ENCODE measurements at regions not wholly inside any gene's neighbourhood (a gene's known extent, or its start where the extent isn't known, plus 50 kb on each side); places are given as distances from the start of the nearest gene placed in this dataset.
A peak's percentile ranks its signal among the peaks of the same experiment; 100 is the strongest.

DNA sequence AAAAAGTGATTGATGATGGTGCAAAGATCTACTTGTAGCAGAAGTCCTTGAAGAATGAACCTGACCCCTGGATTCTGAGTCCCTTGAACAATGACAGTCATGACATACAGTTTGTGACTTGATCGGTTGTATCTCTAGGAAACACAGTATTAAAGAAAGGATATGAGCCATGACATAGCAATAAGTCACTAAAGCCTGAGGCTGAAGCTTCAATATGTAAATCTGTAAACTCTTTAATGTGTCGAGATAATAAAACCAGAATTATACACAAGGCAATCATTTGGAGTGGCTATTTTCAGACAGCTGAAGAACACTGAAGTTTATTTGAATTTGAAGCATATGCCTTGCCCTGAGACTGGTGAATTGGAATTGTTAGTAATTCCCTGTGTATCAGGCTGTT lies 911.5 kb upstream of the RAG2 start:
- peaks cover 28% of the 10 kb centered on the region for H3K36me3 Mint-ChIP-seq (ENCODE audit: insufficient read depth, unreplicated experiment)
- no peak overlapping the region for H3K27ac Mint-ChIP-seq (ENCODE audit: unreplicated experiment)
- no peak overlapping the region for H3K4me3 Mint-ChIP-seq (ENCODE audit: low read depth, unreplicated experiment)
- TF ChIP-seq, protein P1, sequence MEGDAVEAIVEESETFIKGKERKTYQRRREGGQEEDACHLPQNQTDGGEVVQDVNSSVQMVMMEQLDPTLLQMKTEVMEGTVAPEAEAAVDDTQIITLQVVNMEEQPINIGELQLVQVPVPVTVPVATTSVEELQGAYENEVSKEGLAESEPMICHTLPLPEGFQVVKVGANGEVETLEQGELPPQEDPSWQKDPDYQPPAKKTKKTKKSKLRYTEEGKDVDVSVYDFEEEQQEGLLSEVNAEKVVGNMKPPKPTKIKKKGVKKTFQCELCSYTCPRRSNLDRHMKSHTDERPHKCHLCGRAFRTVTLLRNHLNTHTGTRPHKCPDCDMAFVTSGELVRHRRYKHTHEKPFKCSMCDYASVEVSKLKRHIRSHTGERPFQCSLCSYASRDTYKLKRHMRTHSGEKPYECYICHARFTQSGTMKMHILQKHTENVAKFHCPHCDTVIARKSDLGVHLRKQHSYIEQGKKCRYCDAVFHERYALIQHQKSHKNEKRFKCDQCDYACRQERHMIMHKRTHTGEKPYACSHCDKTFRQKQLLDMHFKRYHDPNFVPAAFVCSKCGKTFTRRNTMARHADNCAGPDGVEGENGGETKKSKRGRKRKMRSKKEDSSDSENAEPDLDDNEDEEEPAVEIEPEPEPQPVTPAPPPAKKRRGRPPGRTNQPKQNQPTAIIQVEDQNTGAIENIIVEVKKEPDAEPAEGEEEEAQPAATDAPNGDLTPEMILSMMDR (IDR thresholded peaks at IDR 0.05; ENCODE audit: unreplicated experiment): no peak
- CTCF ChIA-PET: no interaction called here
- no peaks in the 10 kb centered on the region for H3K27me3 Mint-ChIP-seq (ENCODE audit: unreplicated experiment)
- intact Hi-C loops (cut with micrococcal nuclease; ENCODE audit: unreplicated experiment): loop anchor here (10.0 kb wide), 2 partner anchors 185 to 695 kb away; no protein-coding TSS in a partner anchor
- peaks cover 2% of the 10 kb centered on the region for H3K9me3 Mint-ChIP-seq (ENCODE audit: low read depth, unreplicated experiment)
- H3K4me1 Mint-ChIP-seq (ENCODE audit: low read depth, unreplicated experiment): peaks cover 47% of the 10 kb centered on the region
- no TSS peak for BruUV-seq (replicated peaks)
- DNase-seq: no peak

DNA sequence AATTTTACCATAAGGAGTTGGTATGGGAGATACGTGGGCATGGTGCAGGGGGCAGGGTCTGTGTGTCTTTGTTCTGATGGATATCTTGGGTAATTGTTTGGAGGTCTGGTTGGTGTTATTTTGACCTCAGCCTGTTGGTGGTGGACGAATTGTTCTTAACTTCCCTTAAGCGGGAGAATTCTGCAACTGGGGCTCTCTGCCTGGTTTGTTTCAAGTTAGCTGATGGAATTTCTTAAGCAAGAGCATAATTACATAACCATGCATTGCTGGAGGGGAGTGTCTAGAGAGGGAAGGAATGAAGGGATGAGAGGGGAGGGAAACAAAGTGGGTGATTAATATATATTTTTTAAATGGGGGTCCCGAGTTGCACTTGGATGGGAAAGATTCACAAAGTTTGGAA lies 908.5 kb upstream of the RAG2 start:
- CTCF ChIA-PET: no interaction called here
- no peaks in the 10 kb centered on the region for H3K27me3 Mint-ChIP-seq (ENCODE audit: unreplicated experiment)
- peak overlapping the region; percentile 3 for H3K4me3 Mint-ChIP-seq (ENCODE audit: low read depth, unreplicated experiment)
- peak overlapping the region; percentile 16 for H3K27ac Mint-ChIP-seq (ENCODE audit: unreplicated experiment)
- intact Hi-C loops (cut with micrococcal nuclease; ENCODE audit: unreplicated experiment): loop anchor here (10.0 kb wide), 2 partner anchors 182 to 692 kb away; no protein-coding TSS in a partner anchor
- TF ChIP-seq, protein P1 (IDR thresholded peaks at IDR 0.05; ENCODE audit: unreplicated experiment): no peak
- H3K36me3 Mint-ChIP-seq (ENCODE audit: insufficient read depth, unreplicated experiment): peaks cover 22% of the 10 kb centered on the region
- no TSS peak for BruUV-seq (replicated peaks)
- DNase-seq: no peak
- peaks cover 55% of the 10 kb centered on the region for H3K4me1 Mint-ChIP-seq (ENCODE audit: low read depth, unreplicated experiment)
- H3K9me3 Mint-ChIP-seq (ENCODE audit: low read depth, unreplicated experiment): no peaks in the 10 kb centered on the region

DNA sequence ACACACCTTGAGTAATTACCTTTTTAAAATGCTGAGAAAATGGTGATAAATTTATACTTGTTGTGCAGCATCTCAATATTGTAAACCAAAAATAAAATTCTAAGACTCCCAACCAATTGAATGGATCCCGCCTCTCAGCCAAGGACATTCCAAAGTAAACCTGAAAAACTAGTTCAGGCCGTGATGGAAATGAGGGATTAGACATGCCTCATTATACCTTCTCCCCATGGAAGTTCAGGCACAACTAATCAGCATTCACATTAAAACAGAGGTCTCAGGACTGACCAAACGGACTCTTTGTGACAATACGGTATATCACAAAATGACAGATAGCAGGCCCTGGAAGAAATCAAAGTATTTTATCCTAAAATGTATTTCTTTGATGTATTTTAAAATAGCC lies 907.4 kb upstream of the RAG2 start:
- H3K4me1 Mint-ChIP-seq (ENCODE audit: low read depth, unreplicated experiment): peaks cover 48% of the 10 kb centered on the region
- peaks cover 21% of the 10 kb centered on the region for H3K36me3 Mint-ChIP-seq (ENCODE audit: insufficient read depth, unreplicated experiment)
- peak overlapping the region; percentile 16 for H3K27ac Mint-ChIP-seq (ENCODE audit: unreplicated experiment)
- peak overlapping the region; percentile 0 for H3K4me3 Mint-ChIP-seq (ENCODE audit: low read depth, unreplicated experiment)
- intact Hi-C loops (cut with micrococcal nuclease; ENCODE audit: unreplicated experiment): loop anchor here (10.0 kb wide), 2 partner anchors 181 to 691 kb away; no protein-coding TSS in a partner anchor
- TSS peak; percentile 76 for BruUV-seq (replicated peaks)
- no peaks in the 10 kb centered on the region for H3K27me3 Mint-ChIP-seq (ENCODE audit: unreplicated experiment)
- DNase-seq: peak; percentile 13
- CTCF ChIA-PET: interaction anchor here (1.2 kb wide), 1 partner anchor 688 kb away, joined by 3 read pairs; no protein-coding TSS in a partner anchor
- no peaks in the 10 kb centered on the region for H3K9me3 Mint-ChIP-seq (ENCODE audit: low read depth, unreplicated experiment)
- TF ChIP-seq, protein P1 (IDR thresholded peaks at IDR 0.05; ENCODE audit: unreplicated experiment): no peak

DNA sequence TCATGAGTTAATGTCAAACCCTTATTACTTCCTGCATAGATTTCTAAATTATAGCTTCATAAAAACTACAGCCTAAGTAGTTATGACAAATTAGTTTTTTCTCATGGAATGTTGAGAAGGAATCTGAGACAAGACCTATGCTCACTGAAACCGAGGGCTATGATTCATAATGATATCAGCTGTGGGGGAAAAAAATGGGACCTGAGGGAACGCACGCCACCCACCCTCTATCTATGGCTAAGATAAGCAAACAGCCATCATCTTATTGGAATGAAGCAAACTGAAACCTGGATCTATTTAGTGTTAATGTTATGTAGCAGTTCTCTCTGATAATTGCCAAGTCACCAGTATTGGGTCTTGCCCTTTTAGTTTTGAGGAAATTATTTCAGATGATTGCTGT lies 906.9 kb upstream of the RAG2 start:
- CTCF ChIA-PET: interaction anchor here (0.6 to 1.2 kb wide), 2 partner anchors 688 to 890 kb away, joined by 3 to 5 read pairs; no protein-coding TSS in a partner anchor

More for the DNA sequence above, 906.9 kb upstream of the RAG2 start:
- no TSS peak for BruUV-seq (replicated peaks)
- no peaks in the 10 kb centered on the region for H3K9me3 Mint-ChIP-seq (ENCODE audit: low read depth, unreplicated experiment)
- peak overlapping the region; percentile 0 for H3K4me3 Mint-ChIP-seq (ENCODE audit: low read depth, unreplicated experiment)
- peaks cover 21% of the 10 kb centered on the region for H3K36me3 Mint-ChIP-seq (ENCODE audit: insufficient read depth, unreplicated experiment)
- intact Hi-C loops (cut with micrococcal nuclease; ENCODE audit: unreplicated experiment): loop anchor here (1.0 to 10.0 kb wide), 3 partner anchors 53 to 690 kb away; no protein-coding TSS in a partner anchor
- DNase-seq: peak; percentile 54
- peaks cover 51% of the 10 kb centered on the region for H3K4me1 Mint-ChIP-seq (ENCODE audit: low read depth, unreplicated experiment)
- H3K27me3 Mint-ChIP-seq (ENCODE audit: unreplicated experiment): no peaks in the 10 kb centered on the region
- TF ChIP-seq, protein P1 (IDR thresholded peaks at IDR 0.05; ENCODE audit: unreplicated experiment): no peak
- peak overlapping the region; percentile 16 for H3K27ac Mint-ChIP-seq (ENCODE audit: unreplicated experiment)

Measured in Calu3 (cell line).